Tibial artery (tissue), 4 donors: ENCODE measurements at regions not wholly inside any gene's neighbourhood (a gene's known extent, or its start where the extent isn't known, plus 50 kb on each side); places are given as distances from the start of the nearest gene placed in this dataset.

Source experiments
- DNase-seq, 2 donors: peaks; one replicate each; pipeline ENCODE4 v3.0.0-alpha.2; 2019
- H3K27ac ChIP-seq, 2 donors: fragments of 200-600 bp; sonication (generic) in 1 of 2; 1 replicate in 1 of 2; 2 replicates in 1 of 2; pipeline ENCODE4 v1.5.1; 2018 to 2019; ENCODE audit warnings: mild to moderate bottlenecking in 1 of 2
- H3K27me3 ChIP-seq, 2 donors: fragments of 200-600 bp; sonication (generic) in 1 of 2; one replicate each; pipeline versions ENCODE4 v1.5.1 to v1.6.0; 2016 to 2019
- H3K36me3 ChIP-seq, 3 donors: fragments of 200-600 bp; sonication (generic) in 2 of 3; one replicate each; pipeline ENCODE4 v1.5.1; 2016 to 2019; ENCODE audit warnings: mild to moderate bottlenecking in 2 of 3
- H3K4me1 ChIP-seq, 4 donors: fragments of 200-600 bp; sonication (generic) in 2 of 4; 1 replicate in 3 of 4; 2 replicates in 1 of 4; pipeline ENCODE4 v1.5.1; 2016 to 2019
- H3K4me3 ChIP-seq, 2 donors: fragments of 200-600 bp; sonication (generic) in 1 of 2; 1 replicate in 1 of 2; 2 replicates in 1 of 2; pipeline ENCODE4 v1.5.1; 2018 to 2019; ENCODE audit warnings: mild to moderate bottlenecking in 2 of 2
- H3K9me3 ChIP-seq, 3 donors: fragments of 200-600 bp; sonication (generic) in 1 of 3; one replicate each; pipeline ENCODE4 v1.5.1; 2016 to 2019
- intact Hi-C: fragments of 100-400 bp; cut with DNase I; formaldehyde crosslinking; loops from one replicate; pipeline ENCODE4 v1.15.0; 2023; ENCODE audit warnings: low total_unique reads
- TF ChIP-seq, protein P1 (sequence below), 2 experiments: fragments of 200-600 bp in 1 of 2; fragments of 450-650 bp in 1 of 2; IDR thresholded peaks; one replicate each; pipeline ENCODE4 v1.5.1; 2017 to 2019; ENCODE audit warnings: antibody characterized with exemption in 2 of 2, mild to moderate bottlenecking in 1 of 2, moderate library complexity in 1 of 2

DNA sequence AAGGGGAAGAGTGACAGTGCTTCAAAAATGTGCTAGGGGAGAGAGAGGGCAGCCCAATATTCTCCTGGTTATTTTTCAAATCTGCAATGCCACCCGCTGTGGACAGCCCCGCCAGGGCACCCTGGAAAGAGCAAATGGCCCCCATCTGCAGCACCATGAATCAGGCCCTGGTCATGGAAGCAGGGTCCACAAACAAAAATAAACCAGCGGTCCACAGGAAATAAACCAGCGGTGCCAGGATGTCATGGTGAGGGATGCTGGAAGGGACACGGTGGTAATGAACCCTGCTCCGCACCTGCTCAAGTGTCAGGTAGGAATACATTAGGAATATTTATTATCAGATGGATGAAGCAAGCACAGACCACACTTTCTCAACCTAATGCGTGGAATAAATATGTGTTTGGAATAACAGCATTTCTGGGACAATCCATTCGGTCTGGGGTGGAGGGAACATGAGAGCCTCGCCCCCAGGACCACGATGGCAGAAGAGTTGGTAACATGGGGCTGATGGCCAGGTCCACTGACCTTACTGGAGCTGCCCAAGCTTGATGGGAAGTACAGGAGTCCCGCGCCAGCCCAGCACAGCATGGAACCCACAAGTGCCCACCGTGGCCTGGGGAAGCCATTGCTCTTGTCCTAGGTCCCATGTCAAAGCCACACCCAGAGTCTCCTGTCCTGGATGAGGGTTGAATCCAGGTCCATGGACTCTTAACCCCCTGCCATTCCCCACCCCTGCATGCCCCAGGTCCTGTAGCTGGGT, 181.7 kb downstream of the BRD1 start:
- intact Hi-C loops: no loop called here
- H3K4me3 ChIP-seq: no peak overlapping the region
- TF ChIP-seq, protein P1, sequence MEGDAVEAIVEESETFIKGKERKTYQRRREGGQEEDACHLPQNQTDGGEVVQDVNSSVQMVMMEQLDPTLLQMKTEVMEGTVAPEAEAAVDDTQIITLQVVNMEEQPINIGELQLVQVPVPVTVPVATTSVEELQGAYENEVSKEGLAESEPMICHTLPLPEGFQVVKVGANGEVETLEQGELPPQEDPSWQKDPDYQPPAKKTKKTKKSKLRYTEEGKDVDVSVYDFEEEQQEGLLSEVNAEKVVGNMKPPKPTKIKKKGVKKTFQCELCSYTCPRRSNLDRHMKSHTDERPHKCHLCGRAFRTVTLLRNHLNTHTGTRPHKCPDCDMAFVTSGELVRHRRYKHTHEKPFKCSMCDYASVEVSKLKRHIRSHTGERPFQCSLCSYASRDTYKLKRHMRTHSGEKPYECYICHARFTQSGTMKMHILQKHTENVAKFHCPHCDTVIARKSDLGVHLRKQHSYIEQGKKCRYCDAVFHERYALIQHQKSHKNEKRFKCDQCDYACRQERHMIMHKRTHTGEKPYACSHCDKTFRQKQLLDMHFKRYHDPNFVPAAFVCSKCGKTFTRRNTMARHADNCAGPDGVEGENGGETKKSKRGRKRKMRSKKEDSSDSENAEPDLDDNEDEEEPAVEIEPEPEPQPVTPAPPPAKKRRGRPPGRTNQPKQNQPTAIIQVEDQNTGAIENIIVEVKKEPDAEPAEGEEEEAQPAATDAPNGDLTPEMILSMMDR (IDR thresholded peaks at IDR 0.05): no peak
- no peak for DNase-seq
- H3K27me3 ChIP-seq: peaks cover 0 to 22% of the 10 kb centered on the region in 2 donors
- H3K9me3 ChIP-seq: peaks cover 0 to 8% (median 4%) of the 10 kb centered on the region in 3 donors
- no peaks in the 10 kb centered on the region for H3K36me3 ChIP-seq
- H3K4me1 ChIP-seq: no peaks in the 10 kb centered on the region
- no peak overlapping the region for H3K27ac ChIP-seq

- Histone ChIP-seq H3K27ac (no peak overlapping the region), H3K4me3 (no peak overlapping the region), H3K27me3 (peaks cover 0 to 25% of the 10 kb centered on the region in 2 donors), H3K9me3 (peaks cover 0 to under 1% (median 0%) of the 10 kb centered on the region in 3 donors), H3K36me3 (no peaks in the 10 kb centered on the region), H3K4me1 (no peaks in the 10 kb centered on the region)
- intact Hi-C loops: no loop called here
- TF ChIP-seq, protein P1 (IDR thresholded peaks at IDR 0.05): no peak
- DNase-seq: no peak
Observed at GRCh38 chr22:49645257-49645656, 182.4 kb downstream of the BRD1 start.

GRCh38 chr22:49643998-49644397, 183.7 kb downstream of the BRD1 start:
- TF ChIP-seq, protein P1 (IDR thresholded peaks at IDR 0.05): no peak
- Histone ChIP-seq H3K27ac (no peak overlapping the region), H3K4me3 (no peak overlapping the region), H3K4me1 (no peaks in the 10 kb centered on the region), H3K27me3 (peaks cover 0 to 29% of the 10 kb centered on the region in 2 donors), H3K9me3 (no peaks in the 10 kb centered on the region), H3K36me3 (no peaks in the 10 kb centered on the region)
- DNase-seq: no peak
- intact Hi-C loops: no loop called here

GRCh38 chr22:49643466-49643865, 184.2 kb downstream of the BRD1 start:
- H3K4me3 ChIP-seq: no peak overlapping the region
- H3K27ac ChIP-seq: no peak overlapping the region
- H3K36me3 ChIP-seq: no peaks in the 10 kb centered on the region
- TF ChIP-seq, protein P1 (IDR thresholded peaks at IDR 0.05): no peak
- DNase-seq: no peak
- intact Hi-C loops: no loop called here
- no peaks in the 10 kb centered on the region for H3K4me1 ChIP-seq
- H3K9me3 ChIP-seq: no peaks in the 10 kb centered on the region
- H3K27me3 ChIP-seq: peaks cover 0 to 30% of the 10 kb centered on the region in 2 donors

DNA sequence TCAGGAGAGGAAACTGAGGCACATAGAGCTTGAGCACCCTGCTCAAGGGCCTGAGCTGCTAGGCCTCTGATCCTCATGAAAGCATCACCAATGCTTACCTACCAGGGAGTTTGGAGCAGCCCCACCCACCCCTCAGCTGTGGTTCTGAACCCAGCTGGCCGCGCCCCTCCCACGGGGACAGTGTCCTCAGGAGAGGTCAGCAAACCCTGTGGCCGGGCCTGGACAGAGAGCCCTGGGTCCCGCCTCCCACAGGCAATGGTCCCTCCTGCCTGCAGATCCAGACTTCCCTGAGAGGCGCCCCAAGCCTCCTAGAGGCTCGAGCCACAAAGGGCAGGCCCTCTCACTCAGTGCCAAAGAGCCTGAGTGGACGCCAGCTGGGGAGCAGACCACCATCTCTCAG, 184.9 kb downstream of the BRD1 start:
- TF ChIP-seq, protein P1 (IDR thresholded peaks at IDR 0.05): no peak
- no peak for DNase-seq
- Histone ChIP-seq H3K27ac (no peak overlapping the region), H3K27me3 (peaks cover 0 to 31% of the 10 kb centered on the region in 2 donors), H3K4me1 (no peaks in the 10 kb centered on the region), H3K9me3 (no peaks in the 10 kb centered on the region), H3K36me3 (no peaks in the 10 kb centered on the region), H3K4me3 (no peak overlapping the region)
- intact Hi-C loops: no loop called here
